ENCODE measurements at regions not wholly inside any gene's neighbourhood (a gene's known extent, or its start where the extent isn't known, plus 50 kb on each side); places are given as distances from the start of the nearest gene placed in this dataset.
"Not testable (repeated sequence)": the region's sequence is repeated elsewhere in the genome, so short reads cannot be mapped to it uniquely, and the experiment has no call there.

DNA sequence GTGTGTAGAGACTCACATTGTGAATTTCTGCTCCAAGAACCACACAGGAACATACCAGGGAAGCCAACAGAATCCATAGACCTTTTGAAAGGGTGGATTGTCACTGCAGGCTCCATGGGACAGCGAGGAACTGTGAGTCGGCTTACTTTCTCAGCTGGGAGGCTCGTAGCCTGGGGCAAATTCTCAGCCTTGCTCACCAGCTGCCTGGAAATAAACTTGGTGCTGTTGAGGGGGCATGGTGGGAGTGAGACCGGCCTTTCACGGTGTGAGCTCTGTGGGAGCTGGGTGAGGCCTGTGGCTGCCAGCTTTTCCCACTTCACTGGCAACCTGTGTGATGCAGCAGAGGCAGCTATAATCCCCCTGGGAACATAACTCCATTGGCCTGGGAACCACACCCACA lies 146.6 kb upstream of the P2RY1 start:
- FAIRE-seq (no peak), DNase-seq (ENCODE audit: insufficient read length, low spot score) (no peak)
- no peak for TF ChIP-seq CTCF (IDR thresholded peaks at IDR 0.05; ENCODE audit: insufficient read depth, missing control alignments)

- not testable (repeated sequence) for DNase-seq (ENCODE audit: insufficient read length, low spot score); FAIRE-seq
Measured at GRCh38 chr3:152692326-152692725, 142.6 kb upstream of the P2RY1 start.

DNA sequence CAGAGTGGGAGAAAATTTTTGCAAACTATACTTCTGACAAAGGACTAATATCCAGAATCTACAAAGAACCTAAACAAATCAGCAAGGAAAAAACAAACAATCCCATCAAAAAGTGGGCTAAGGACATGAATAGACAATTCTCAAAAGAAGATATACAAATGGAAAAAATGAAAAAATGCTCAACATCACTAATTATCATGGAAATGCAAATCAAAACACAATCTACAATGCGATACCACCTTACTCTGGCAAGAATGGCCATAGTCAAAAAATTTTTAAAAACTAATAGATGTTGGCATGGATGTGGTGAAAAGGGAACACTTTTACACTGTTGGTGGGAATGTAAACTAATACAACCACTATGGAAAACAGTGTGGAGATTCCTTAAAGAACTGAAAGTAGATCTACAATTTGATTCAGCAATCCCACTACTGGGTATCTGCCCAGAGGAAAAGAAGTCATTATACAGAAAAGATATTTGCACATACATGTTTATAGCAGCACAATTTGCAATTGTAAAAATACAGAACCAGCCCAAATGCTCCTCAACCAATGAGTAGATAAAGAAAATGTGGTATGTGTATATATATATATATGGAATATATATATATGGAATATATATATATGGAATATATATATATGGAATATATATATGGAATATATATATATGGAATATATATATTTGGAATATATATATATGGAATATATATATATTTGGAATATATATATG lies 141.2 kb upstream of the P2RY1 start:
- not testable (repeated sequence) for FAIRE-seq; DNase-seq (ENCODE audit: insufficient read length, low spot score)

DNA sequence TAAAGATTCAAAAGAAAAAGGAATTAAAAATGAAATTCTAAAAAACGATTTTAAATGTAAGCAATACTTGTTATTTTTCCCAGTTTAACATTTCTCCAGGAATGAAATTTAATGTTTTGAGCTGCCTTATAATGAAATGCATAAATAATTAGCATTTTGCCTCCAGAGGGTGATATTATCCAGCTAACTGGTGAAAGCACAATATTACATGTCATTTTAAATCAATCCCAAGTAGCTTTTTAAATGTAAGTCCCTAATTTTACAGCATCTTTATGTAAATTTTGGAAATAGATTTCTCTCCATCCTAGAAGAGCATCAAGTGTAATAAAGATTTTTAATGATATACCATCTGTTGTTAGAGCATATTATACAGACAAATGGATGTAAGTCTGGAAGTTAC lies 139.1 kb upstream of the P2RY1 start:
- DNase-seq (ENCODE audit: insufficient read length, low spot score) (no peak), FAIRE-seq (no peak)
- no peak for TF ChIP-seq CTCF (IDR thresholded peaks at IDR 0.05; ENCODE audit: insufficient read depth, missing control alignments)

GRCh38 chr3:152696962-152697361 lies 138.0 kb upstream of the P2RY1 start:
- TF ChIP-seq CTCF (IDR thresholded peaks at IDR 0.05; ENCODE audit: insufficient read depth, missing control alignments): no peak
- FAIRE-seq (no peak), DNase-seq (ENCODE audit: insufficient read length, low spot score) (no peak)

DNA sequence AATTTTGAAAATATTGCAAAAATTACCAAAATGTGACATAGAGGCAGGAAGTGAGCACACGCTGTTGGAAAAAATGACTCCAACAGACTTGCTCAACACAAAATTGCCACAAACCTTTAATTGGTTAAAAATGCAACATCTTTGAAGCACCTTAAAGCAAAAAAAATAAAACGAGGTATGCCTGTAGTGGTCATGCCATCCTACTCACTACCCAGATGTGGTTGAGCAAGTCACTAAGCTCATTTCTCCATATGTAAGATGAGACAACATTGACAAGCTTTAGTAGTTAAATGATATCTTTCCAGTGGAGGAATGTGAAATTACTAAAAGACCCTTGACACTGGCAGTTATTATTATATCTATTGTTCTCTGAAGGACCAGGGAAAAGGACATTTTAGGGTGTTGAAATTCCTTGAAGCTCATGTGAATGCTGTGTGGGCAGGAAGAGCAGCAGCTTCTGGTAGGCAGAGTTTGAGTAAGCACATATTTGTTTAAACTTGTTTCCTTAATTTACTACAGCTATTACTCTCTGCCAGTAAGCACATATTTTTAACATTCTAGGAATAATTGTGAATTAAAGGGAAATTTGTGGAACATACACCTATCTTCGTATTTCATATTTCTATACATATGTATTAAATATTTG lies 131.6 kb upstream of the P2RY1 start:
- DNase-seq (ENCODE audit: insufficient read length, low spot score) (no peak), FAIRE-seq (no peak)

DNA sequence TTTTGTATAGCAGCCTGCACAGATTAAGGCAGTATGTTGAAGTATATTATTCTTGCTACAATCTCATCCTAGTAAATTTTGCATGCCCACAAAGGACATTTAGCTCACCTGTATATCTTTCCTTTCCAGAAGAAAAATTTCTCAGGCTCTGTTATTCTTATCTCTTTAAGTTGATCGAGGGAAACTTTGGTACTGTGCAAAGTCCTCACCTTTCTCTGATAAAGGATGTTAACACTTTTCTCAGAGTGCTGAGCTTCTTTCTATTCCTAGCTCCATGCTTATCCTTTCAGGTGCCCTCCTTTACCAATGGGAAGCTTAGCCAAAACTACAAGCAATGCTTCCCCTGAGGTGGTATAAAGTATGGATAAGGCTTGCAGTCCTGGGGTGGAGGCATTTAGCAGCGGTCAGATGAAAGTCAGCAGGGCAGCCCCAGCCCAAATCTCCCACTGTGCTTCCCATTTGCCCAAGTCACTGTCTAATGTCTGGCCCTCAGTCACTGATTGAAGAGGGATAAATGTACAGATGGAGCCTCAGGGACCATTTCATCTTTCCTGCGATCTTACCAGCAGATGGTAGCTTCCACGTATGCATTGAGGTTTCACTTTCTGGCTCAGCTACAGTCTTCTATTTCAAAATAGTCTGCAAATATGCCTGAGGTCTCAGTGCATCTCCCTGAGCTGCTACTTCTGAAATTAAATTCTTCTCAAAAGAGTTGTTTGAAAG lies 127.8 kb upstream of the P2RY1 start:
- DNase-seq (ENCODE audit: insufficient read length, low spot score) (no peak), FAIRE-seq (no peak)
- no peak for TF ChIP-seq CTCF (IDR thresholded peaks at IDR 0.05; ENCODE audit: insufficient read depth, missing control alignments)

More for the DNA sequence above, 131.6 kb upstream of the P2RY1 start:
- TF ChIP-seq CTCF (IDR thresholded peaks at IDR 0.05; ENCODE audit: insufficient read depth, missing control alignments): no peak

GRCh38 chr3:152709659-152710058 lies 125.3 kb upstream of the P2RY1 start:
- DNase-seq (ENCODE audit: insufficient read length, low spot score) (no peak), FAIRE-seq (no peak)
- TF ChIP-seq CTCF (IDR thresholded peaks at IDR 0.05; ENCODE audit: insufficient read depth, missing control alignments): no peak
